AG09309 (cell line): ENCODE measurements at regions not wholly inside any gene's neighbourhood (a gene's known extent, or its start where the extent isn't known, plus 50 kb on each side); places are given as distances from the start of the nearest gene placed in this dataset.
"Not testable (repeated sequence)": the region's sequence is repeated elsewhere in the genome, so short reads cannot be mapped to it uniquely, and the experiment has no call there.

Experiments used
- DNase-seq: peaks from one replicate; pipeline ENCODE4 v3.0.0-alpha.2; 2010; ENCODE audit warnings: low read depth
- H3K4me3 ChIP-seq: 2 replicates; pipeline ENCODE4 v1.5.1; 2011; ENCODE audit warnings: mild to moderate bottlenecking, low read depth, low read length, moderate library complexity; ENCODE audit not compliant: control insufficient read depth
- CTCF ChIP-seq: IDR thresholded peaks from 2 replicates; pipeline ENCODE4 v1.5.1; 2011; ENCODE audit warnings: mild to moderate bottlenecking, low read depth, low read length, inconsistent platforms; ENCODE audit not compliant: insufficient read depth, control insufficient read depth; ENCODE audit errors: missing control alignments

- no peak overlapping the region for H3K4me3 ChIP-seq
- TF ChIP-seq CTCF = no peak
- DNase-seq = no peak
Observed at GRCh38 chr10:81725851-81726250, 149.1 kb upstream of the NRG3 start.

GRCh38 chr10:81728692-81729091 is 146.3 kb upstream of the NRG3 start:
- TF ChIP-seq CTCF = no peak
- no peak overlapping the region for H3K4me3 ChIP-seq
- DNase-seq = no peak

GRCh38 chr10:81730891-81731290 is 144.1 kb upstream of the NRG3 start:
- no peak for DNase-seq
- TF ChIP-seq CTCF = no peak
- H3K4me3 ChIP-seq = no peak overlapping the region

- no peak for TF ChIP-seq CTCF
- DNase-seq = no peak
- H3K4me3 ChIP-seq = no peak overlapping the region
Observed at GRCh38 chr10:81733542-81733941, 141.5 kb upstream of the NRG3 start.

GRCh38 chr10:81735167-81735566 is 139.8 kb upstream of the NRG3 start:
- DNase-seq, H3K4me3 ChIP-seq: not testable (repeated sequence)

GRCh38 chr10:81759111-81759510 is 115.9 kb upstream of the NRG3 start:
- TF ChIP-seq CTCF = no peak
- no peak overlapping the region for H3K4me3 ChIP-seq
- DNase-seq = no peak

- no peak for DNase-seq
- no peak for TF ChIP-seq CTCF
- H3K4me3 ChIP-seq = no peak overlapping the region
Observed at GRCh38 chr10:81784111-81784597, 90.8 kb upstream of the NRG3 start.
